Fibroblast of skin of abdomen (primary cell): ENCODE measurements at regions not wholly inside any gene's neighbourhood (a gene's known extent, or its start where the extent isn't known, plus 50 kb on each side); places are given as distances from the start of the nearest gene placed in this dataset.
"Not testable (repeated sequence)": the region's sequence is repeated elsewhere in the genome, so short reads cannot be mapped to it uniquely, and the experiment has no call there.

ENCODE experiments used
- DNase-seq: peaks from one replicate; pipeline ENCODE4 v3.0.0-alpha.2; 2013

DNA sequence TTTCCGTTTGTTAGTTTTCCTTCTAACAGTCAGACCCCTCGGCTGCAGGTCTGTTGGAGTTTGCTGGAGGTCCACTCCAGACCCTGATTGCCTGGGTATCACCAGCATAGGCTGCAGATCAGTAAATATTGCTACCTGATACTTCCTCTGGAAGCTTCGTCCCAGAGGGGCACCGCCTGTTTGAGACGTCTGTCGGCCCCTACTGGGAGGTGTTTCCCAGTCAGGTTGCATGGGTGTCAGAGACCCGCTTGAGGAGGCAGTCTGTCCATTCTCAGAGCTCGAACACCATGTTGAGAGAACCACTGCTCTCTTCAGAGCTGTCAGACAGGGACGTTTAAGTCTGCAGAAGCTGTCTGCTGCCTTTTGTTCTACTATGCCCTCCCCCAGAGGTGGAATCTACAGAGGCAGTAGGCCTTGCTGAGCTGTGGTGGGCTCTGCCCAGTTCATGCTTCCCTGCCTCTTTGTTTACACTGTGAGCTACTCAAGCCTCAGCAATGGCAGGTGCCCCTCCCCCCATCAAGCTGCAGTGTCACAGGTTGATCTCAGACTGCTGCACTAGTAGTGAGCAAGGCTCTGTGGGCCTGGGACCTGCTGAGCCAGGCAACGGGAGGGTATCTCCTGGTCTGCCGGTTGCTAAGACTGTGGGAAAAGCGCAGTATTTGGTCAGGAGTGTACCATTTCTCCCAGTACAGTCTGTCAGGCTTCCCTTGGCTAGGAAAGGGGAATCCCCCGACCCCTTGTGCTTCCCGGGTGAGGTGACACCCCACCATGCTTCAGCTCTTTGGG, 74.4 kb upstream of the TOP3B start:
- DNase-seq = not testable (repeated sequence)

DNA sequence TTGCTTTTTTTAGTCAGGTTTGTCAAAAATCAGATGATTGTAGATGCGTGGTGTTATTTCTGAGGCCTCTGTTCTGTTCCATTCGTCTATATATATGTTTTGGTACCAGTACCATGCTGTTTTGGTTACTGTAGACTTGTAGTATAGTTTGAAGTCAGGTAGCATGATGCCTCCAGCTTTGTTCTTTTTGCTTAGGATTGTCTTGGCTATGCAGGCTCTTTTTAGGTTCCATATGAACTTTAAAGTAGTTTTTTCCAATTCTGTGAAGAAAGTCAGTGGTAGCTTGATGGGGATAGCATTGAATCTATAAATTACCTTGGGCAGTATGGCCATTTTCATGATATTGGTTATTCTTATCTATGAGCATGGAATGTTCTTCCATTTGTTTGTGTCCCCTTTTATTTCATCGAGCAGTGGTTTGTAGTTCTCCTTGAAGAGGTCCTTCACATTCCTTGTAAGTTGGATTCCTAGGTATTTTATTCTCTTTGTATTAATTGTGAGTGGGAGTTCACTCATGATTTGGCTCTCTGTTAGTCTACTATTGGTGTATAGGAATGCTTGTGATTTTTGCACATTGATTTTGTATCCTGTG, 70.1 kb upstream of the TOP3B start:
- not testable (repeated sequence) for DNase-seq

DNA sequence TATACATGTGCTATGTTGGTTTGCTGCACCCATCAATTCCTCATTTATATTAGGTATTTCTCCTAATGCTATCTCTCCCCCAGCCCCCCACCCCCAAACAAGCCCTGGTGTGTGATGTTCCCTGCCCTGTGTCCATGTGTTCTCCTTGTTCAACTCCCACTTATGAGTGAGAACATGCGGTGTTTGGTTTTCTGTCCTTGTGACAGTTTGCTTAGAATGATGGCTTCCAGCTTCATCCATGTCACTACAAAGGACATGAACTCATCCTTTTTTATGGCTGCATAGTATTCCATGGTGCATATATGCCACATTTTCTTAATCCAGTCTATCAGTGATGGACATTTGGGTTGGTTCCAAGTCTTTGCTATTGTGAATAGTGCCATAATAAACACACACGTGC, 68.4 kb upstream of the TOP3B start:
- DNase-seq = not testable (repeated sequence)

DNA sequence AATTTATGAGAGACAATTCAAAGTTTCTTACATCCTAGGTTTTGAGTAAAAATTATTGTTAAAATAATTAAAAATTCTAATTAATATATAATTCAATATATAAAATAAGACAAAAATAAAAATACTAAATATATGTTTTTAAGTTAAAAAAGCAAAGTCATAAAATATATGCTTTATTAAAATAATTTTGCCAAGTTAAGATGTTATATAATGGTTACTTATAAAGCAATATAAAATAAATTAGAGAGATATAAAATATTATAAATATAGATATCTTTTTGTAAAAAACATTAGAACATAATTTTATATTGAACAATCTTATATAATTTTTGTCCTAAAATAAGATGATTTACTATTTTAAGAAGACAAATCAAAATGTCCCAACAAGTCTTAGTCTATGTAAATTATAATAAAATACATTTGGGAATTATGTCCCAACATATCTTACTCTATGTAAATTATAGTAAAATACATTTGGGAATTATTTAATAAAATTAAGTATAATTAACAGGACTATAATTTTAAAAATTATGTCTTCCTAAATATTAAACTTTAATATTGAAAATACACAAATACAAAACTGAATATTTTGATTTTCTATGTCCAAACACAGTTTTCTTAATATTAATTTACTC, 67.7 kb upstream of the TOP3B start:
- no peak for DNase-seq

DNA sequence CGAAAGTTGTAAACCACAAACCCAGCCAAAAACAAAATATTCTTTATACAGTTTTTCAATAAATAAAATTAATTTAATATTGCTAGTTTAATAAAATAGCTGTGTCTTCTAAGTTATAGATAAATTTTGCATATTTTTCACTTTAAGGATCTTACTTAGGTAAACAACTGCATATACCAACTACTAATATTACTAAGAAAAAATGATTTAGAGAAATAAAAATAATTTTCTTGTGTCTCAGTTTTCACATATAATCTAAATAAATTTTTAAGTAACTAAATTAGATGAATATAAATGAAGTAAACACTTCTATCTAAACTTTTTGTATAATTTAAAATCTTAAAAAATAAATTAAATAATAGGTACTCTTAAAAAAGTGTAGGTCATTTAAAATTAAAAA, 67.1 kb upstream of the TOP3B start:
- DNase-seq = no peak

DNA sequence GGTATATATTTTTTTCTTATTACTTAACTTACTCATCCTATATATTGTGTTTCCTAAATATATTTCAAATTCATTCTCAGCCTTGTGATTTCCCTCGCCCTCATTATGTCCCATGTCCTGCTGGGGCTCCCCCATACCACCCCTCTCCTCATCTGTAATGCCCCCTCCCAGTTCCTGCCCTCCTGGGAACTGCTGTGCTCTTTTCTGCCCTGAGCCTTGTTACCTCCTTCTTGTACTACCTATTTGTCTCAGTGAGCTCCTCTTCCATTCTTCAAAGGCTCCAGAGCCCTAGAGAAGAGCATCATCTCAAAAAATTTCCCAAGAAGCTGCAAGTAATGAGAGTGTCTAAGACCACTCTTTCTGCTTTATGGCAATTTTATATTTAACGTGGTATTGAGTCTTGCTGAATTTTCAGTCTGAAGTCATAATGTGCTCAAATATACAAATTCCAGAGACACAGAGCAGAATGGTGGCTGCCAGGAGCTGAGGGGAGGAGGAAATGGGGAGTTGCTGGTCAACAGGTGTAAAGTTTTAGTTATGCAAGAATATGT, 66.5 kb upstream of the TOP3B start:
- DNase-seq = no peak

DNA sequence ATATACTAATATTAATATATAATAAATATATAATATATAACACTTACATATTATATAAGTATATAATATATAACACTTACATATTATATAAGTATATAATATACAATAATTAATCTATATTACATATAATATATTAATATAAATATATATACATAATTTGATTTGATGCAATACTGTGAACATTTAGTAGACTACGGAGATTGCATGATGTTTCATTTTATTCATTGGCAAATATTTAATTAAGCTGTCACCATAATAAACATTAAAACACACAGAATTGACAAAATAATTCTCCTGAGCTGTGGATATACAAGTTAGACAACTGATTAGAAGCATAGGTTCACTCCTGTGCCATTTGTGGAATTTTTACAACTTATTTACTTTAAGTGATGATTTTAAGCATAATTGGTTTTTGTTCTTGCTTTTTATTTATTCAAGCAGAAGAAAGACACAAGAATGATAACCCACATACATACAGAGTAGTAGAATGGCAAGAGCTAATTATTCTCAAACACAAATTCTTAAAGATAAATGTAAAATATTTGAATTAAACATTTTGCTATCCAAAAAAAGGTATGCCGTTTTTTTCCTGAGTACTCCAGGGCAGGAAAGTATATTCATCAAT, 65.8 kb upstream of the TOP3B start:
- no peak for DNase-seq

DNA sequence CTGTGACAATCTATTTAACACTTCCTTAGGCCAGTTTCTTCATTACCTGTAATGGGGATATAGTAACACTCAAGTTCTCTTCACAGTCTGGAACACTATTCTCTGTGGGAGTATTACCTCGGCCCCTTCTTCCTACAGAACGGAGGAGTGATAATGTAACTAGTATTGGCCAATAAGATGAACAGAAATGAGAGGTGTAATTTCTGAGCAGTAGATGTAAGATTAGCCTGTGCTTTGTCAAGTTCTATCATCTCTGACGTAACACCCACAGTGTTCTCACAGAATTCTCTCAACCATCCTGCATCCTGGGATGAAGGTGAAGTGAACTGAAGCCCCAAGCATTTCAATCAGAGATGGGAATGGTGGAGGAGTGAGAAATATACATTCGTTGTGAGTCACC, 65.2 kb upstream of the TOP3B start:
- DNase-seq = no peak

DNA sequence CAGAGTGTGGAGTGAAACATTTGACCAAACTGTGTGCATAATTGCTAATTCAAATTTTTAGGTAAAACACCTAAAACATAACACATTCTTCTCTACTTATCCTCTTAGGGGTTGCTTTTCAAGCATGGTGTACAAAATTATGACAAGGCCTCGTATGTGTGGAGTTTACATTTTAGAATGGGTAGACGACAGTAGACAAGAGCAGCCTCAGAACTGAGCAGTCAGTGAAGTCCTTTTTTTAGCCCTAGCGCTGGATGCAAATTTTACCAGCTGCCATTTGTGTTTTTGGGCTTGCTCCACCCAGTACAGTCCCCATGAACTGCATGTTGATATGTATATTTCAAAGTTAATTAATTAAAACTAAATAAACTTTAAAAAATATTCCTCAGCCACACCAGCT, 64.7 kb upstream of the TOP3B start:
- DNase-seq = no peak

DNA sequence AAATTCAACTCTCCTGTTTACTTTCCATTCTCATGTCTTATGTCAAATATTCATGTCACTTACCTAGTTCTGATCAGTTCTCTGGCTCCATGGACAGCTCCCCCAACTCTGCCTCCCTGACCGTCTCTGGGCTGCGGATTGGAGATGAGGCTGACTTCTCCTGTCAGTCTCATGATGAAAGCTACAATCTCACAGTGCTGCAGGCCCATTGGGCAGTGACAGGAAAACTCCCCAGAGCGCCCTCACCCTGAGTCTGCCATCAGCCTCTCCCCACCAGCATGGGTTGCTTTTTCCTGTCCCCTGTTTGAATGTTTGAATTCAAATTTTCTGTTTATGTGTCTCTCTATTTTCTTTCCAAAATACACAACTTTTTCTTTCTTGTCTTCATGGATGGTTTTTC, 63.8 kb upstream of the TOP3B start:
- DNase-seq = no peak

DNA sequence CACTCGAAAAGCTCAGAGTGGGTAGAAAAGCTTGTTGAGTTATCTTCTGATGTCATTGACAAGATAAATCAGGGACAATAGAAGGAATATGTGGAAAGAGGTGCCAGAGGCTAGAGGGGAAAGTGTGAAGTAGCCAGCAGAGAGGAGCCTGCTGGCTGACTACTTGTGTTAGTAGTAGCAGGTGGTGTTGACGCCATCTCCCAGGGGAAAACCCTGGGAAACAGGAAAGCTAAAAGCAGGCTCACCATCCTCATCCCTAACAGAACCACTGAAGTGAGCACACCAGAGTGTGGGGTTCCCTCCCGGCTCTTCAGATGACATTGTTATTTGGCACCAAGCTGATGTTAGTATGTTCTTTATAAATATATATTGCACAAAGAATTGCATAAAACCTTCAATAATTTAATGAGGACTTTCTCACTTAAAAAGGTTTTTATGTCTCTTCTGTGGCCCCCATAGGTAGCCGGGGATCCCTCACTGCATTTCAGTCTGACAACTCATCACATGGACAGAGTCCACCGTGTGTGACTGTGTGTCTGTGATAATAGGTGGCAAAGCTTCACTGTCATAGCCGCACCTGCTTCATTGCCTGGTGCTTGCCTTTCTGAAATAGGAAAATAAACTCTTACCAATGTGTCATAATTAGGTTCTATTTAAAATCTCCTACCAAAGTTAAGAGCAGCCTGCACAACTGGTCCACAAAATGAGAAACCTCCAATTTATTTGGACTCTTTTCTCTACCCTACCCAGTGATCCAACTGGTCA, 63.2 kb upstream of the TOP3B start:
- no peak for DNase-seq

DNA sequence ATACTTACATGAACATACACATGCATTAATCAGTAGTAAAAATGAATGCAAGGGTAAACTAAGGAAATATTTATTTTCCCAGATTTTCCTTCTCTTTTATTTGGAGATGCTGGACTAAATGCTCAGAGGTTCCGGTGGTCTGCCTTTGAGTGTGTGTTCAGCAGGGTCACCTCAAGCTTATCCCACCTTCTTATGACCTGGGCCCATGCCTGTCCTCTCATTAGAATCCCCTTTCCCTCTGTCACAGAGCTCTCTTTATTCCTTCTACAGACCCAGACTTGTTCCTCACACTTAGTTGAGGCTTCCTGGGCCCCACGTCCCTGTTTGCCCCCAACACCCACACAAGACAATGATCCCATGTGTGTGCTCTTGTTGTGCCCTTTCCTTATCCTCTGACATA, 61.6 kb upstream of the TOP3B start:
- no peak for DNase-seq

DNA sequence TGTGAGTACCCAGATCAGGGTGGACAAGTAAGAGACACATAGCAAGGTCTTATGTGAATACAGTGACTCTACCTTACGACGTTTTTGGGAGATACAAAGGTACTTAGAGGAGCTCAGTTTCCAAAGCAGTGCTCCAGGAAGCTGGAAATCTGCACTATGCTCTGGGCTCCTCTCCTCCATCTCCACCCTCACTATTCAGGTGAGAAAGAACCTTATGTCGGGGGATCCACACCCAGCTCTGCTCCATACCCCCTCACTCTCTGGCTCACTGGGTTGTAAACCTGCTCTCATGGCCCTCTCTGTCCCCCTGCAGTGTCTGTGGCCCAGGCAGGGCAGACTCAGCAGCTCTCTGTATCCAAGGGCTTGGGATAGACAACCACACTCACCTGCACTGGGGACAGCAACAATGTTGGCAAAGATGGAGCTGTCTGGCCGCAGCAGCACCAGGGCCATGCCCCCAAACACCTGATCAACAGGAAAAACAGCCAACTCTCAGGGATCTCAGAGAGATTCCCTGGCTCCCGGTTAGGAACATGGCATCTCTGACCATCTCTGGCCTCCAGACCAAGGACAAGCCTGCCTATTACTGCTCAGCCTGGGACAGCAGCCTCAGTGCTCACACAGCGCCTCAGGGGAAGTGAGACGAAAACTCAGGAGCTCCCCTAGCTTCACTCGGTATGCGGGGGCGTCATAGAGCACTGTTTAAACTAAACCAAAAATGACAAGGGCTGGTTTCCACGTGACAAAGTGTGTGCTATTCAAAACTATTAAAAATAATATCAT, 60.9 kb upstream of the TOP3B start:
- no peak for DNase-seq

DNA sequence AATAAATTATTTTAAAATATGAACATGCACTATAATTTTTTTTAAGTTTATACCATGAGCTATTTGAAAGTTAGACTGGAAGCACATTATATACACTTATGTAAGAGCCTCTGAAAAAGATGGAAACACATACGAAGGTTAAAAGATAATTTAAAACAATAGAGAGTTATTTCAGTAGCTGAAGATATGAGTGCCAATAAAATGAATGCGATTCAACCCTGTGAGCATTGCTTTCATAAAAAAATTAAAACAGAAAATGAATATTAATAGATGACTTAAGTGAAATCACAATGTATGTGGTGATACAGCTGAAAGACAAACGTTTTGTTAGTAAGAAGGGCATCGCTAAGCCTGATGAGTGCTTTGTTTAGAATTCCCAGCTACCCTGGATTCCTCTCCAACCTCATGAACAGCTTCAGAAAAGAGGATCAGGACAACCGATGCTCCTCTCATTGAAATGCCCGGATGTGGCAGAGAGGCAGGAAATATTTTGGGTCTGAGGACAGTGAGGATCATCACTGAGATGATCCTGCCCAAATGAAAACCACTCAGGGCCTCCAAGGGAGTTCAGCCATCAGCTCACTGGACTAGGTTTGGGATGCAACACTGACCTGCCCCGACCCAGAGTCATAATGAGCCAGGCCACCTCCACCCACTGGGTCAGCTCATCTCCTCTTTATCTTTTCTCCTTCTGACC, 60.2 kb upstream of the TOP3B start:
- DNase-seq = no peak

DNA sequence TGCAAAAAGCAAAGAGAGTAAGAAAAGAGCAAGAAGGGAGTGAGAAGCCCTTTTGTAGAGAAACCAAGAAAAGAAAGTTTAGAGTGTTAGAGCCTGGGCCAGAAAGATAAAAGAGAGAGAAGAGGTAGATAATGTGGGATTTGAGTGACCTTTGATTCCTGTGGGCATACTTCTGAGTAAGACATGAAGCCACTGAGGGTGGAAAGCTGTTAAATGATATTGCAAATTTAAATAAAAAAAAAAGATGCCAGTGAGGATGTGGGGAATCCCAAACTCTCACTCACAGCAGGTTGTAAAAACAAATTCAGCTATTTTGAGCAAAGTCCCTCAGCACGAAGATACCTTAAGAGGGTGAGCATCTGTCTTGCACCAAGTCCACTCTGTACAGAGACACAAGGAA, 59.4 kb upstream of the TOP3B start:
- DNase-seq = no peak

DNA sequence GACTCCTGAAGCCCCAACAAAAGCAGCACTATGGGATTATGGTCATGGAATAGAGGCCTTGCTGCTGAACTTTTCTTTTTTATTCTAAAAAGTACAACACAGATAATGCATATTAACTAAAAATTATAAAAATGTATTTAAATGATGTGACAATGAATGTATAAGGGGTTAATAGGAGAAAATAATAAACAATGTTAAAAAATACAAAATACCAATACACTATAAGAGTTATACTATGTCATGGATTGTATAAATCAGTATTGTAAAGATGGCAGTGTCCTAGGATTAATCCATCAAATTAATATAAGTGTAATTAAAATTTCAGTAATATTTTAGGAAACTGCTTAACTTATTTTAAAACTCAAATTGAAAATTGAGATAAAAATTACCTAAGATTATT, 58.3 kb upstream of the TOP3B start:
- DNase-seq = no peak

DNA sequence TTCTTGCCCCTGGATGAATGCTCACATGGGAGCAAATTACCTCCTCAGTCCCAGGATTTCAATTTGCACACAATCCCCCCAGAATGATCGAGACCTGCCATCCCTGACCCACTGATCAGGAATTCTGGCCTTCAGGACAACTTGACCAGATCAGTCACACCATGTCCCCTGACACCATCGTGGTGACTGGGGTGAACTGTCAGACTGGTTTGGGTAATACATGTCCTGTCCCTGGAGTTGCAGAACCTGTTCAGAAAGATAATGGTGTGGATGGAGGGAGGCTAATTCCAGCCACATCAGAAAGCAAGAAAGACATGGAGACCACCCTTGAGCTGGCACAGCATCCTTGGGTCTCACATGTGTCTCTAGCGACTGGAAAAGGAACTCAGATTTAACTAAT, 57.9 kb upstream of the TOP3B start:
- DNase-seq = no peak

DNA sequence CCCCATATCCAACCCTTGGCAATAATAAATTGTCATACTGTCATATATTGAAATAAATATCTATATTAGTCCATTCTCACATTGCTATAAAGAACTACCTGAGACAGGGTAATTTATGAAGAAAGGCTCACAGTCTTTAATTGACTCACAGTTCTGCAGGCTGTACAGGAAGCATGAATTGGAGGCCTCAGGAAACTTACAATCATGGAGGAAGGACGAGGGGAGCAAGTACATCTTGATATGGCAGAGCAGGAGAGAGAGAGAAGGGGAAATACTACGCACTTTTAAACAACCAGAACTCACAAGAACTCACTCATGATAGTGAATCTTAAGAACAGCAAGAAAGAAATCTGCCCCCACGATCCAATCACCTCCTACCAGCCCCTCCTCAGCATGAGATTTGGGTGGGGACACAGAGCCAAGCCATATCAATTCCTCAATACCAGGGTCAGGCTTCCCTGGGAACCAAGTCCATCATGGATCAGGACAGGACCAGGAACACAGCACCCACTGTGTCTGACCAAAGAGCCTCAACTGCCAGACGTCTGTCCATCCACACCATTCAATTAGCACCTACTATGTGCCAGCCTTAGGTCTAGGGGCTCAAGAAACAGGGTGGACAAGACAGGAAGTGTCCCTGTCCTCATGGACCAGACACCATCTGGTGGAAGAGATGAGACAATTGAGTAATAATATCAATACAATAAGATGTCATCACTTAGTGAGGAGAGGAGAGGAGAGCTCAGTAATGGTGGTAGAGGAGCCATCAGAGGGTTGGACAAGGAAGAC, 56.9 kb upstream of the TOP3B start:
- no peak for DNase-seq

DNA sequence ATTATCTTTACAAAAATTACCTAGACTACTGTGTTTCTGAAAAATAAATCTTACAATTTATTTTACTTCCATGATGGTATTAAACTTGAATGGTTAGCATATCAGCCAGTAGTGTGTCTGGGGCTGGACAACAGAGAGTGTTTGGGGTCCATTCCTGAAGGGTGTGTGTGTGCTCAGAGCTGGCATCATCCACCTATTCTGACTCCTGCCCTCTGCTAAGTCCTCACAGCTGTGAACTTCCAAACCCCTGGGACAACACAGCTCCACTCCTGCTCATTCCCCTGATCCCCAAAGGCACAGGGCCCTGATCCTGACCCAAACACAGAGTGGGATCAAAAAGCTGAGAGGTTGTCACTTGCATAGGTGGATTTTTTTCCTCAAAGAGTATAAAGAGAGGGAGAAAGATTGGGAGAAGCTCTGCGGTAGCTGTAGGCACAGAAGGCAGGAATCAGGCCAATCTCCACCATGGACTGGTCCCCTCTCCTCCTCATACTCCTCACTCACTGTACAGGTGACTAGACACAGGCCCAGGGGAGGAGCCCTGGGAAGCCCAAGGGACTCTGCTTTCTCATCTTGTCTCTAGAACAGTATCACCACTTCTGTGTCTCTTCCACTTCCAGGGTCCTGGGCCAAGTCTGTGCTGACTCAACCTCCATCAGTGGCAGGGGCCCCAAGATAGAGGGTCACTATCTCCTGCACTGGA, 55.7 kb upstream of the TOP3B start:
- no peak for DNase-seq

DNA sequence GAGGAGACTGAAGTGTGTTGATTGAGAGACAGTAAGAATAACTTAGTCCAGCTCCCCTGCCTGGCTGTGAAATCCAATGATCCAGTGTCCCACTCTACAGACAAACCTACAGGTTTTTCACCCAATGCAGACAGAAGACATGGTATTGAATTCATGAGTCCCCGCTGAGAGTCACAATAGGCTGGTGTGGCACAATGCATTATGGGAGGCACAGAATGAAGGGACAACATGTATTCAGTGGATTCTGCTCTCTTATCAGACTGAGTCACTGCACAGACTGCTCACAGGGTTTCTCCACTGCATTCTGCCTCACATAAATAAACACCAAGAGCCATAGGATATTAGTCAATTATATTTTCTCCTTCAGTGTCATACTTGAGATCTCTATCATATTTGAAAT, 55.2 kb upstream of the TOP3B start:
- no peak for DNase-seq
